Naive thymus-derived CD8-positive, alpha-beta T cell (primary cell): ENCODE measurements at regions not wholly inside any gene's neighbourhood (a gene's known extent, or its start where the extent isn't known, plus 50 kb on each side); places are given as distances from the start of the nearest gene placed in this dataset.

Experiments
- ATAC-seq, 2 donors: fragments of 150-1000 bp; cut with Tn5 transposase in 1 of 2; sonication (Bioruptor Pico), chemical (Tn5 transposase) in 1 of 2; 1 replicate in 1 of 2; 2 replicates in 1 of 2; pipeline ENCODE4 v1.10.0; 2021; ENCODE audit warnings: mild to moderate bottlenecking in 2 of 2, moderate library complexity in 2 of 2
- POLR2A ChIA-PET: fragments of 350-600 bp; sonication (Branson Sonifier 250); formaldehyde crosslinking; loops from one replicate; lab custom pipeline; 2021; ENCODE audit warnings: antibody characterized with exemption; lab: Charles Lee
- DNase-seq, 10 donors: peaks; one replicate each; pipeline versions ENCODE4 v3.0.0 to v3.0.0-alpha.2; 2020 to 2022
- H3K27ac Mint-ChIP-seq, 10 donors: one replicate each; pipeline ENCODE4 v1.8.0; 2020 to 2022; ENCODE audit warnings: mild to moderate bottlenecking in 10 of 10, mixed read lengths in 10 of 10, moderate library complexity in 4 of 10, inconsistent platforms in 1 of 10
- H3K27me3 Mint-ChIP-seq, 5 donors: one replicate each; pipeline ENCODE4 v1.8.0; 2021 to 2022; ENCODE audit warnings: mixed read lengths in 5 of 5
- H3K36me3 Mint-ChIP-seq, 3 donors: one replicate each; pipeline ENCODE4 v1.8.0; 2020 to 2022; ENCODE audit warnings: mixed read lengths in 3 of 3, mild to moderate bottlenecking in 2 of 3, inconsistent platforms in 1 of 3
- H3K4me1 Mint-ChIP-seq, 4 donors: one replicate each; pipeline ENCODE4 v1.8.0; 2021 to 2022; ENCODE audit warnings: mixed read lengths in 4 of 4
- H3K4me3 Mint-ChIP-seq, 10 donors: one replicate each; pipeline ENCODE4 v1.8.0; 2020 to 2022; ENCODE audit warnings: mild to moderate bottlenecking in 10 of 10, mixed read lengths in 10 of 10, moderate library complexity in 6 of 10, inconsistent platforms in 1 of 10
- H3K9me3 Mint-ChIP-seq, 9 donors: one replicate each; pipeline ENCODE4 v1.8.0; 2020 to 2022; ENCODE audit warnings: mixed read lengths in 9 of 9, mild to moderate bottlenecking in 3 of 9, inconsistent platforms in 1 of 9, moderate library complexity in 1 of 9

DNA sequence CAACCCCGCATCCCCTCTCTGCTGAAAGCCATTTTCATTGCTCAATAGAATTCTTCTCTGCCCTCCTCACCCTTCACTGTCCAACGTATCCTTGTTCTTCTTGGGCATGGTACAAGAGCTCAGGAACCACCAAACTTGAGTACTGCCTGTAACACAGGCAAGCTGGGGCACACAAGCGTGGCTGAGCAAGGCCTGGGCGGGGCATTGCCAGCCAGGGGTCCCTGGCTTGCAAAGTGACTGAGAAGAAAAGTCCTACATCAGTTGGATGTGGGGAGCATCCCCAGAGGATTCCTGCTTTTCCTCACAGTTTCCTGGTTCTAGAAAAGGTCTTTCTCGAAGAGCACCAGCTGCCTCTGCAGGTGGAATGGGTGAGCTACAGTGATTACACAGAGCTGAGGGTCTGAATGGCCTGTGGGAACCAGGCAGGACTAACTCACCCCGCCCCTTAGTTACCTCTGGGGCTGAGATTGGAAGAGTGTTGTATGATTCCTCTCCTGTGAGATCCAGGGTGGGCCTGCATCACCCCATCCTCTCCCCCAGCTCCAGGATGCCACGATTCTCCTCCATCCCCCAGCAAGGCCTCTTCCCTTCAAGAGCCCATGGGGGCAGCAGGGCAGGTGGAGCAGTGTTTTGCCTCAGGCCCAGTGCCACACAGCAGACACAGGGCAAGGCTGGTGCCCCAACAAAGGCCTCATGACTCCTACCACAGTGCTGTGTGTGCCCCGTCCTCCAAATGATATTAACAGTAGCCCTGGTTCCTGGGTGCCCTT lies 121.9 kb downstream of the MATN1 start:
- H3K36me3 Mint-ChIP-seq: no peaks in the 10 kb centered on the region
- POLR2A ChIA-PET: no interaction called here

GRCh38 chr1:30600706-30601105 lies 122.7 kb downstream of the MATN1 start:
- H3K4me1 Mint-ChIP-seq: no peaks in the 10 kb centered on the region
- peak overlapping the region in 1 of 10 donors; percentile 51 for H3K27ac Mint-ChIP-seq
- no peaks in the 10 kb centered on the region for H3K9me3 Mint-ChIP-seq
- DNase-seq (no peak), ATAC-seq (no peak)
- H3K36me3 Mint-ChIP-seq: no peaks in the 10 kb centered on the region
- peaks cover 2 to 23% (median 18%) of the 10 kb centered on the region in 5 donors for H3K27me3 Mint-ChIP-seq
- H3K4me3 Mint-ChIP-seq: no peak overlapping the region
- POLR2A ChIA-PET: no interaction called here

More for the DNA sequence above, 121.9 kb downstream of the MATN1 start:
- no peak overlapping the region for H3K27ac Mint-ChIP-seq
- no peaks in the 10 kb centered on the region for H3K9me3 Mint-ChIP-seq
- H3K4me3 Mint-ChIP-seq: no peak overlapping the region
- DNase-seq (no peak), ATAC-seq (no peak)
- H3K27me3 Mint-ChIP-seq: peaks cover 3 to 28% (median 22%) of the 10 kb centered on the region in 5 donors
- H3K4me1 Mint-ChIP-seq: no peaks in the 10 kb centered on the region

DNA sequence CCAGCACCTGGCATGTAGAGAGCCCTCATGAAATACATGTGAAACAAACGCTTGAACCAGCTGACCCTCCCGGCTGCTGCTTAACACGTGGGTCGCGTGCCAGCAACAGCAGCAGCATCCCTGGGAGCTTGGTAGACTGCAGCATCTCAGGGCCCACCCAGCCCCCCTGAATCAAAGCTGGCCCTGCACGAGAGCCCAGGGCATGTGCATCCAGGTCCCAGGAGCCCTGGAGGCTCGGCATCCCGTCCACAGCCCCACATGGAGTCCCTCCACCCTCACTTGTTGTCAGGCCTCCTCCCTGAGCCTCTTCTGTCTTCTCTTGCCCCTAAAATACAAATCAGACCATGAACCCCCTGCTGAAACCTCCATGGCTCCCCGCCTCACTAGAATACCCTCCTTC lies 123.1 kb downstream of the MATN1 start:
- Mint-ChIP-seq H3K27ac (peak overlapping the region in 1 of 10 donors; percentile 51), H3K4me1 (no peaks in the 10 kb centered on the region), H3K36me3 (no peaks in the 10 kb centered on the region), H3K9me3 (no peaks in the 10 kb centered on the region), H3K4me3 (no peak overlapping the region), H3K27me3 (peaks cover 3 to 21% (median 13%) of the 10 kb centered on the region in 5 donors)
- no peak for ATAC-seq
- POLR2A ChIA-PET: no interaction called here
- DNase-seq: no peak

DNA sequence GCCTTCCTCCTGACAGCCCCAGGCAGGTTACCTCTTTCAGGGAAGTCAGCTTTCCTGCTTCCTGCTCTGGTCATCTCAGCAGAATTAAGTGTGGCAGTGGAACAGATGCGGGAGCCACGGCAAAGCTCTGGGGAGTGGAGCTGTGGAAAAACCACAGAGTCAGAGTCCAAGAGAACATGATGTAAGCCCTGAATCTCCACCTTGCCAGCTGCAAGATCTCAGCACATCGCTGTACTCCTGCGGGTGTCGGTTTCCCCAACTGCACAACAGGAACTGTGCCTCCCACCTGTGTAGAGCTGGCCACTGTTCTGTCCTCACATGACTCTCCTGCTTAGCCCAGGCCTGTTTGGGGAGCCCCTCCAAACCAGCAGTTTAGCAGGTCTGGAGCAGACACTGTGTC lies 123.7 kb downstream of the MATN1 start:
- H3K4me1 Mint-ChIP-seq: no peaks in the 10 kb centered on the region
- no peak overlapping the region for H3K27ac Mint-ChIP-seq
- DNase-seq (no peak), ATAC-seq (no peak)
- POLR2A ChIA-PET: no interaction called here
- H3K27me3 Mint-ChIP-seq: peaks cover 4 to 24% (median 10%) of the 10 kb centered on the region in 5 donors
- H3K9me3 Mint-ChIP-seq: no peaks in the 10 kb centered on the region
- no peaks in the 10 kb centered on the region for H3K36me3 Mint-ChIP-seq
- no peak overlapping the region for H3K4me3 Mint-ChIP-seq

- H3K27me3 Mint-ChIP-seq: peaks cover 4 to 28% (median 15%) of the 10 kb centered on the region in 5 donors
- peaks cover 0 to under 1% (median 0%) of the 10 kb centered on the region in 9 donors for H3K9me3 Mint-ChIP-seq
- no peak overlapping the region for H3K27ac Mint-ChIP-seq
- no peak overlapping the region for H3K4me3 Mint-ChIP-seq
- H3K4me1 Mint-ChIP-seq: no peaks in the 10 kb centered on the region
- no peaks in the 10 kb centered on the region for H3K36me3 Mint-ChIP-seq
- POLR2A ChIA-PET: no interaction called here
- DNase-seq (no peak), ATAC-seq (no peak)
Observed at GRCh38 chr1:30598571-30599114, 124.7 kb downstream of the MATN1 start.

- peaks cover 0 to 7% (median 2%) of the 10 kb centered on the region in 9 donors for H3K9me3 Mint-ChIP-seq
- H3K27ac Mint-ChIP-seq: no peak overlapping the region
- no peaks in the 10 kb centered on the region for H3K36me3 Mint-ChIP-seq
- POLR2A ChIA-PET: no interaction called here
- H3K27me3 Mint-ChIP-seq: peaks cover 10 to 31% (median 17%) of the 10 kb centered on the region in 5 donors
- H3K4me1 Mint-ChIP-seq: no peaks in the 10 kb centered on the region
- DNase-seq (no peak), ATAC-seq (no peak)
- no peak overlapping the region for H3K4me3 Mint-ChIP-seq
Observed at GRCh38 chr1:30597711-30598110, 125.7 kb downstream of the MATN1 start.

GRCh38 chr1:30596891-30597290 lies 126.5 kb downstream of the MATN1 start:
- Mint-ChIP-seq H3K36me3 (no peaks in the 10 kb centered on the region), H3K4me3 (no peak overlapping the region), H3K27me3 (peaks cover 15 to 35% (median 20%) of the 10 kb centered on the region in 5 donors), H3K4me1 (no peaks in the 10 kb centered on the region), H3K9me3 (peaks cover 0 to 16% (median 6%) of the 10 kb centered on the region in 9 donors), H3K27ac (no peak overlapping the region)
- DNase-seq (no peak), ATAC-seq (no peak)
- POLR2A ChIA-PET: no interaction called here

GRCh38 chr1:30596470-30596869 lies 126.9 kb downstream of the MATN1 start:
- Mint-ChIP-seq H3K27me3 (peaks cover 12 to 39% (median 23%) of the 10 kb centered on the region in 5 donors), H3K36me3 (no peaks in the 10 kb centered on the region), H3K4me1 (no peaks in the 10 kb centered on the region), H3K4me3 (no peak overlapping the region), H3K9me3 (peaks cover 0 to 20% (median 6%) of the 10 kb centered on the region in 9 donors), H3K27ac (no peak overlapping the region)
- DNase-seq: no peak
- ATAC-seq: no peak
- POLR2A ChIA-PET: no interaction called here

GRCh38 chr1:30589083-30589482 lies 134.3 kb downstream of the MATN1 start:
- Mint-ChIP-seq H3K9me3 (peaks cover 0 to 30% (median 10%) of the 10 kb centered on the region in 9 donors), H3K4me1 (no peaks in the 10 kb centered on the region), H3K27me3 (peaks cover 44 to 98% (median 55%) of the 10 kb centered on the region in 5 donors), H3K36me3 (no peaks in the 10 kb centered on the region), H3K4me3 (no peak overlapping the region), H3K27ac (no peak overlapping the region)
- ATAC-seq (no peak), DNase-seq (no peak)
- POLR2A ChIA-PET: no interaction called here

GRCh38 chr1:30588311-30589073 lies 134.9 kb downstream of the MATN1 start:
- DNase-seq: no peak
- Mint-ChIP-seq H3K9me3 (peaks cover 0 to 35% (median 13%) of the 10 kb centered on the region in 9 donors), H3K27ac (no peak overlapping the region), H3K36me3 (peaks cover 0 to under 1% (median 0%) of the 10 kb centered on the region in 3 donors), H3K4me1 (no peaks in the 10 kb centered on the region), H3K27me3 (peaks cover 43 to 96% (median 54%) of the 10 kb centered on the region in 5 donors), H3K4me3 (no peak overlapping the region)
- POLR2A ChIA-PET: no interaction called here
- ATAC-seq: no peak

DNA sequence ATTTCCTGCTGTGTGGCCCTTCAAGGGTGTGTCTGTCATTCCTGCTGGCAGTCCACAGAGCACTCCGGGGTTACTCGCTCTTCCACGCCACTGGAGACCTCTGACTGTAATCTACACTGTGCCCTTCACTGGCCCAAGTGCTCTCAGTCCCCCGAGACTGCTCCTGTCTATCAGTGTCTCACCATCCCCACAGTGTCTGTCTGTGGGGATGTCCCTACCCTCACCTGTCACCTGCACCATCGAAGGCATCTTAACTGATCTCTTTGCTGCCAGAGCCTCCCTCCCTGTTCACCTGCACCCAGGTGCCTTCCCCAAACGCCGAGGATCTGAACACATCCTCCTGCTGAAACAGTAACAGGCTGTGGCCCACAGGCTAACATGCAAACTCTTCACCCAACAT lies 136.7 kb downstream of the MATN1 start:
- Mint-ChIP-seq H3K27ac (no peak overlapping the region), H3K4me3 (no peak overlapping the region), H3K36me3 (peaks cover 0 to 13% (median 7%) of the 10 kb centered on the region in 3 donors), H3K4me1 (no peaks in the 10 kb centered on the region), H3K27me3 (peaks cover 34 to 96% (median 51%) of the 10 kb centered on the region in 5 donors), H3K9me3 (peaks cover 2 to 37% (median 24%) of the 10 kb centered on the region in 9 donors)
- DNase-seq (peak in 1 of 10 donors; percentile 15), ATAC-seq (no peak)
- POLR2A ChIA-PET: no interaction called here

DNA sequence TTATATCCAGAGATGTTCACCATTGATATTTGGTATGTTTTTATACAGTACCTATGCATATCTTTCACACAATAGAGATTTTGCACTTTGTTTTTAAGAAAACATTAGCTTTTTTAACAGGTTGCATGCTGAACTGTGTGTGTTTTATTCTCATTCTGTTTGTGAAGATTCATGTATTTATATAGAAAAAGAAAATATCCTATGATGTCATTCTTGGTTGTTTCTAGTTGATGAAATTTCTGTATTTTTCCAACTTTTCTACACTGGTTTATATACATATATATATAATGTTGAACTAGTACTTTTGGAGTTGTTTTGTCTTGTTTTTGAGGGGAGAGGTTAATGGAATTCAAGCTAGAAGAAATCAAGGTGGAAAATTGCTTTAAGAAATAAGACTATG lies 143.8 kb downstream of the MATN1 start:
- Mint-ChIP-seq H3K36me3 (peaks cover 0 to 13% (median 7%) of the 10 kb centered on the region in 3 donors), H3K27me3 (peaks cover 3 to 29% (median 17%) of the 10 kb centered on the region in 5 donors), H3K4me3 (no peak overlapping the region), H3K9me3 (peaks cover 0 to 32% (median 24%) of the 10 kb centered on the region in 9 donors), H3K4me1 (no peaks in the 10 kb centered on the region), H3K27ac (no peak overlapping the region)
- DNase-seq (no peak), ATAC-seq (no peak)
- POLR2A ChIA-PET: no interaction called here

DNA sequence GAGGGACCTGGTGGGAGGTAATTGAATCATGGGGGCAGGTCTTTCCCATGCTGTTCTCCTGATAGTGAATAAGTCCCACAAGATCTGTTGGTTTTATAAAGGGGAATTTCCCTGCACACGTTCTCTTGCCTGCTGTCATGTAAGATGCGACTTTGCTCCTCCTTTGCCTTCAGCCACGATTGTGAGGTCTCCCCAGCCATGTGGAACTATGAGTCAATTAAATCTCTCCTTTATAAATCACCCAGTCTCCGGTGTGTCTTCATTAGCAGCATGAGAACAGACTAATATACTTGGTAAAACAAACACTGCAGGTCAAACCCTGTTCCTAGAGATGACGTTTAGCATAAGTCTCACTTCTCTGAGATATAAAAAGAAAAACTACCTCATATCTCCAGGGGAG lies 148.3 kb downstream of the MATN1 start:
- Mint-ChIP-seq H3K27ac (no peak overlapping the region), H3K4me1 (no peaks in the 10 kb centered on the region), H3K36me3 (no peaks in the 10 kb centered on the region), H3K4me3 (no peak overlapping the region), H3K27me3 (peaks cover 1 to 27% (median 25%) of the 10 kb centered on the region in 5 donors), H3K9me3 (peaks cover 0 to 2% (median 0%) of the 10 kb centered on the region in 9 donors)
- DNase-seq (no peak), ATAC-seq (no peak)
- POLR2A ChIA-PET: no interaction called here
